ENCODE measurements at regions not wholly inside any gene's neighbourhood (a gene's known extent, or its start where the extent isn't known, plus 50 kb on each side); places are given as distances from the start of the nearest gene placed in this dataset.

GRCh38 chr9:515665-516064 lies 301.0 kb downstream of the DOCK8 start:
- DNase-seq (no peak), ATAC-seq (no peak)
- TF ChIP-seq CTCF (IDR thresholded peaks at IDR 0.05): no peak
- H3K27ac ChIP-seq: no peak overlapping the region
- no peaks in the 10 kb centered on the region for H3K27me3 ChIP-seq
- intact Hi-C loops (cut with DNase I): no loop called here
- no peaks in the 10 kb centered on the region for H3K4me1 ChIP-seq
- no peaks in the 10 kb centered on the region for H3K9me3 ChIP-seq
- no peak overlapping the region for H3K4me3 ChIP-seq
- H3K36me3 ChIP-seq: no peaks in the 10 kb centered on the region

DNA sequence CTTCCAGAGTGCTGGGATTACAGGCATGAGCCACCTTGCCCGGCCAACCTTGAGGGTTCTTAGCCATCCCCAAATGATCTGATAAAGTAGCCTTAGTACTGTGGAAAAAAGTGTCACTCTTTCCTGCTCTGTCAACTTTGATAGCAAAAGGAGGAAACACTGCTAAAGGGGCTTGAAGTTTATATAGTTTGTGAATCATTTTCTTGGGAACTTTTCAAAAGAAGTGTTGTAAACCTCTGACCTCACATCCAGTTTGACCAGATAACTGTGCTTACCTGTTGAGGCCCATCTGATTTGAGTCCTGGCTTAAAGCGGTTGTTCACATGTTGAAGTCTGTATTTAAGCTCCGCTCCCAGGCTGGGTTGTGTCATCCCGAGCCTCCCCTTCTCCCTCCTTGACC lies 303.3 kb downstream of the DOCK8 start:
- H3K9me3 ChIP-seq: no peaks in the 10 kb centered on the region
- intact Hi-C loops (cut with DNase I): no loop called here
- no peak for TF ChIP-seq CTCF (IDR thresholded peaks at IDR 0.05)
- no peaks in the 10 kb centered on the region for H3K27me3 ChIP-seq
- no peak overlapping the region for H3K4me3 ChIP-seq
- H3K36me3 ChIP-seq: no peaks in the 10 kb centered on the region
- peaks cover 8% of the 10 kb centered on the region for H3K4me1 ChIP-seq
- H3K27ac ChIP-seq: no peak overlapping the region
- DNase-seq (no peak), ATAC-seq (peak; percentile 36)

- Histone ChIP-seq H3K9me3 (no peaks in the 10 kb centered on the region), H3K36me3 (no peaks in the 10 kb centered on the region), H3K27ac (no peak overlapping the region), H3K4me1 (peaks cover 8% of the 10 kb centered on the region), H3K4me3 (no peak overlapping the region), H3K27me3 (no peaks in the 10 kb centered on the region)
- peak; percentile 57 for ATAC-seq
- DNase-seq: no peak
- intact Hi-C loops (cut with DNase I): no loop called here
- TF ChIP-seq CTCF (IDR thresholded peaks at IDR 0.05): no peak
These were observed 303.9 kb downstream of the DOCK8 start for GRCh38 chr9:518540-518939.

DNA sequence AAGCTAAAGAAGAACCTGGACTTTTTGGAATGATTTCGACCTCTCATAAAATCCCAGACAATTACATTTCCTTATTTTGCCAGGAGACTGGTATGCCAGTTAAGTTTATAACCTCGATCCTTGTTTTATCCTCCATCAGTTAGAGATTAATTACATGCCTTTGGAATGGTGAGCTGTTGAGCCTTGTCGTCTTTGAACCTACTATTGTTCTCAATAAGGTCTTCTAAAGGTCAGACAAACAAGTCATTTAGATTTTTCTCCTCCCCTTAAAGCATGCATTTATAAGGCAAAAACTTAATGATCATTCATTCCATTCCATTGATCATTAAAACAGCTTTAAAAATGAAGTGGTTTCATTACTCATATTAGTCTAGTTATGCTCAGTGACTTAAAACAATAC lies 304.9 kb downstream of the DOCK8 start:
- no peak for DNase-seq
- H3K4me1 ChIP-seq: peaks cover 8% of the 10 kb centered on the region
- intact Hi-C loops (cut with DNase I): no loop called here
- no peak overlapping the region for H3K4me3 ChIP-seq
- no peaks in the 10 kb centered on the region for H3K36me3 ChIP-seq
- no peak for ATAC-seq
- H3K27ac ChIP-seq: no peak overlapping the region
- TF ChIP-seq CTCF (IDR thresholded peaks at IDR 0.05): no peak
- H3K9me3 ChIP-seq: no peaks in the 10 kb centered on the region
- no peaks in the 10 kb centered on the region for H3K27me3 ChIP-seq

GRCh38 chr9:520302-520701 lies 305.6 kb downstream of the DOCK8 start:
- no peak for ATAC-seq
- no peak overlapping the region for H3K27ac ChIP-seq

More at GRCh38 chr9:520302-520701, 305.6 kb downstream of the DOCK8 start:
- H3K4me3 ChIP-seq: no peak overlapping the region
- no peaks in the 10 kb centered on the region for H3K36me3 ChIP-seq
- H3K4me1 ChIP-seq: peaks cover 8% of the 10 kb centered on the region
- no peak for TF ChIP-seq CTCF (IDR thresholded peaks at IDR 0.05)
- H3K27me3 ChIP-seq: no peaks in the 10 kb centered on the region
- intact Hi-C loops (cut with DNase I): no loop called here
- no peak for DNase-seq
- no peaks in the 10 kb centered on the region for H3K9me3 ChIP-seq
